ENCODE measurements at regions not wholly inside any gene's neighbourhood (a gene's known extent, or its start where the extent isn't known, plus 50 kb on each side); places are given as distances from the start of the nearest gene placed in this dataset.

DNA sequence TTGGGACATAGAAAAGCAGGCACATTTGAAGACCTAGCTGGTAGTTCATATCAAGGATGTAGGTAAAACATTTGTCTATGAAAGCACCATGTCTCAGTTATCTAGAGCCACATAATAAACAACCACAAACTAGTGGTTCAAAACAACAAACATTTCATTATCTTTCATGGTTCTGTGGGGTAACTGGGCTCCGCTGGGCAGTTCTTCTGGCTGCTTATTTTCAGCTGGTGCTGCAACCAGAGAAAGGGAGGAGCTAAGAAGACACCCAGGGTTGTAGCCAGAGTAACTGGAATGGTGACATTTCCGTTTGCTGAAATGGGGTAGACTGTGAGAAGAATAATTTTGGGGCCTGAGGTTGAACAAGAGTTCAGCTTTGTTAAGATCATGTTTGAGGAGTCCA is 145.7 kb upstream of the SULF2 start:
- no peaks in the 10 kb centered on the region for H3K4me1 ChIP-seq
- TF ChIP-seq POLR2A (IDR thresholded peaks at IDR 0.05), result no peak
- H3K9me3 ChIP-seq, result no peaks in the 10 kb centered on the region
- WGBS, 2 donors, result 85 to 98% methylated on average over 2 of the region's 2 CpGs
- no peak overlapping the region for H3K4me3 ChIP-seq
- ATAC-seq, result no peak
- H3K27me3 ChIP-seq, result no peaks in the 10 kb centered on the region
- H3K36me3 ChIP-seq (replicated peaks in 1 of 2; ENCODE audit: insufficient read depth in 1 of 2, low read depth in 2 of 2), result no peaks in the 10 kb centered on the region
- DNase-seq, result no peak
- intact Hi-C loops (cut with DNase I), result no loop called here
- no peak overlapping the region for H3K27ac ChIP-seq

DNA sequence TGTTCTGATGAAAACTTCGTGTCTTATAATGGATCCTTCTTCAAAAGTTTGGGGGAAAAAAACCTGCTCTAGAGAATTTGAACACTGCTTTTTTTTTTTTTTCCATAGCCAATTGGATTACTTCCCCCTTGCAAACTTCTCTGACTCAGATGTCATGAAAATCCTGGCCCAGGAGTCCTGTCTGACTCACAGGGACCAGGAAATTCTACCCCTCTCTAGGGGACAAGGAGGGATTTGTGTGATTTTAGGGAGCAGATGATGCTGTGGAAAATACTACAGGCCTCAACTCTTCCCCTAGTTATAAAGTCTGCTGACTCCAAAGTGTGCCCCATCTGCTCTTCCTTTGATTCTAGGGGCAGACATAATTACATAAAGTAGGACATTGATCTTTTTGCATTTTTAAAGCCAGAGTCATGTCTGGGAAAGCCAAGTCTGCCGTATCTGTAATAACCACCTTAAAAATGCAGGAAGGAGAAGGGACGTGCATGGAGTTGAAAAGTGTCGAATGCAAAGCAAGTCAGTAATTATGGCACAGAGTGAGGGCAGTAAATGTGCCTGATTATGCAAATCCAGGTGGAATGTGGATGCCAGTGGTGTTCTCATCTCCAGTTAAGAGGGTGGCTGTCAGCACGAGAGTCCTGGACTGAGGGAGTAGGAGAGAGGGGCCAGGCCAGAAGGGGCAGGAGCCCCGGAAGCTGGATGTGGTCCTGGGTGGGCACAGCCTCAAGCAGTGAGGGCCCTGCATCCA is 144.3 kb upstream of the SULF2 start:
- Histone ChIP-seq H3K4me1 (no peaks in the 10 kb centered on the region), H3K27me3 (no peaks in the 10 kb centered on the region), H3K9me3 (no peaks in the 10 kb centered on the region), H3K4me3 (no peak overlapping the region), H3K27ac (no peak overlapping the region), H3K36me3 (replicated peaks in 1 of 2; ENCODE audit: insufficient read depth in 1 of 2, low read depth in 2 of 2) (no peaks in the 10 kb centered on the region)
- DNase-seq, result peak in 1 of 4 donors; percentile 8
- intact Hi-C loops (cut with DNase I), result no loop called here
- TF ChIP-seq, protein P1, sequence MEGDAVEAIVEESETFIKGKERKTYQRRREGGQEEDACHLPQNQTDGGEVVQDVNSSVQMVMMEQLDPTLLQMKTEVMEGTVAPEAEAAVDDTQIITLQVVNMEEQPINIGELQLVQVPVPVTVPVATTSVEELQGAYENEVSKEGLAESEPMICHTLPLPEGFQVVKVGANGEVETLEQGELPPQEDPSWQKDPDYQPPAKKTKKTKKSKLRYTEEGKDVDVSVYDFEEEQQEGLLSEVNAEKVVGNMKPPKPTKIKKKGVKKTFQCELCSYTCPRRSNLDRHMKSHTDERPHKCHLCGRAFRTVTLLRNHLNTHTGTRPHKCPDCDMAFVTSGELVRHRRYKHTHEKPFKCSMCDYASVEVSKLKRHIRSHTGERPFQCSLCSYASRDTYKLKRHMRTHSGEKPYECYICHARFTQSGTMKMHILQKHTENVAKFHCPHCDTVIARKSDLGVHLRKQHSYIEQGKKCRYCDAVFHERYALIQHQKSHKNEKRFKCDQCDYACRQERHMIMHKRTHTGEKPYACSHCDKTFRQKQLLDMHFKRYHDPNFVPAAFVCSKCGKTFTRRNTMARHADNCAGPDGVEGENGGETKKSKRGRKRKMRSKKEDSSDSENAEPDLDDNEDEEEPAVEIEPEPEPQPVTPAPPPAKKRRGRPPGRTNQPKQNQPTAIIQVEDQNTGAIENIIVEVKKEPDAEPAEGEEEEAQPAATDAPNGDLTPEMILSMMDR (IDR thresholded peaks at IDR 0.05), result no peak
- TF ChIP-seq POLR2A (IDR thresholded peaks at IDR 0.05), result no peak
- WGBS, 2 donors, result 56 to 60% methylated on average over 6 of the region's 6 CpGs
- no peak for ATAC-seq

- intact Hi-C loops (cut with DNase I), result no loop called here
- Histone ChIP-seq H3K27ac (no peak overlapping the region), H3K9me3 (no peaks in the 10 kb centered on the region), H3K4me1 (no peaks in the 10 kb centered on the region), H3K4me3 (no peak overlapping the region), H3K36me3 (replicated peaks in 1 of 2; ENCODE audit: insufficient read depth in 1 of 2, low read depth in 2 of 2) (no peaks in the 10 kb centered on the region), H3K27me3 (peaks cover 0 to 8% of the 10 kb centered on the region in 2 donors)
- no peak for TF ChIP-seq POLR2A (IDR thresholded peaks at IDR 0.05)
- TF ChIP-seq, protein P1 (IDR thresholded peaks at IDR 0.05), result no peak
- ATAC-seq (no peak), DNase-seq (no peak)
These were observed 142.7 kb upstream of the SULF2 start for GRCh38 chr20:47927944-47928343.

DNA sequence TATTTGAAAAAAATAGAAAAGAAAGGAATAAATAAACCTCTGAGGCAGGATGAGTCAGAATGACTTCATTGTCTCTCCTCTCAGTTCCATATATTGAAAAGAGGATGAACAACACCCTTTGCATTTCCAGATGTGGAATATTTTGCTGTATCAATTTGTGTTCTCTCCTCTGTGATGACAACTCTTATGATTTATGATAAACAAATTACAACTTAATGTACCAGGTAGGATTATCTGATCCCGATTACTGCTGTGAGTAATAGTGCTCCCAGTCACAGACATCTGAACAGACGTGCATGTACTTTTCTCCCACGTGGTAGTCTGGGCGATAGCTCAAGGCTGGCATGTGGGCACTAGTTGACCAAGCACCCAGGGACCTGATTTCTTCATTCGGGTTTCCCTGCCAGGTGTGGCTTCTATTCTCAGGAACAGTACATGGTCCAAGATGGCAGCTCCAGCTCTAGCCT is 142.1 kb upstream of the SULF2 start:
- DNase-seq (no peak), ATAC-seq (no peak)
- intact Hi-C loops (cut with DNase I), result no loop called here
- Histone ChIP-seq H3K4me3 (no peak overlapping the region), H3K27me3 (peaks cover 0 to 8% of the 10 kb centered on the region in 2 donors), H3K36me3 (replicated peaks in 1 of 2; ENCODE audit: insufficient read depth in 1 of 2, low read depth in 2 of 2) (no peaks in the 10 kb centered on the region), H3K4me1 (no peaks in the 10 kb centered on the region), H3K9me3 (no peaks in the 10 kb centered on the region), H3K27ac (no peak overlapping the region)
- WGBS, 2 donors, result 66 to 70% methylated on average over 4 to 5 of the region's 5 CpGs
- no peak for TF ChIP-seq POLR2A (IDR thresholded peaks at IDR 0.05)
- TF ChIP-seq, protein P1 (IDR thresholded peaks at IDR 0.05), result no peak

DNA sequence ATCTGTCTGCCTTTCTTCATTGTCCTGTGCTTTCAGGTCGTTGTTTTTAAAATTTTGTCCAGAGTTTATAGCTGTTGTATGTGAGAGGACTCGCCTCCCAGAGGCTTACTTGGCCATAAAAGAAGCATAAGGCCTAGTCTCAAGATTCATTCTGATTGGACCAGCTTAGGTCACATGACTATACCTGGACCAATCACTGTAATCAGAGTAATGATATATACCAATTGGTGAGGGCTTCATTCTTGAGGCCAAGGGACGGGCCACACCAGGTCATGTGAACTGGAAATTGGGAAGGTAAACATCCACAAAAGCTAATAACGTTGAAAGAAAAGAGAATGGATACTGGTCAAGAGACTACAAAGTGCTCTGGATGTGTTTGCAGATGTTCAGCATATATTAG is 141.4 kb upstream of the SULF2 start:
- Histone ChIP-seq H3K9me3 (no peaks in the 10 kb centered on the region), H3K27me3 (peaks cover 0 to 8% of the 10 kb centered on the region in 2 donors), H3K27ac (no peak overlapping the region), H3K4me1 (no peaks in the 10 kb centered on the region), H3K4me3 (no peak overlapping the region), H3K36me3 (replicated peaks in 1 of 2; ENCODE audit: insufficient read depth in 1 of 2, low read depth in 2 of 2) (no peaks in the 10 kb centered on the region)
- 61 to 68% methylated on average over 4 of the region's 4 CpGs for WGBS, 2 donors
- DNase-seq, result no peak
- no peak for ATAC-seq
- intact Hi-C loops (cut with DNase I), result no loop called here
- TF ChIP-seq POLR2A (IDR thresholded peaks at IDR 0.05), result no peak
- TF ChIP-seq, protein P1 (IDR thresholded peaks at IDR 0.05), result no peak

All from body of pancreas (tissue), 4 donors.